IMR-90 (cell line): ENCODE measurements at regions not wholly inside any gene's neighbourhood (a gene's known extent, or its start where the extent isn't known, plus 50 kb on each side); places are given as distances from the start of the nearest gene placed in this dataset.

ENCODE experiments used
- ATAC-seq: fragments of 200-7000 bp; cut with Tn5 transposase; 2 replicates; pipeline ENCODE4 v1.9.1; 2020; ENCODE audit warnings: low read depth, mild to moderate bottlenecking, moderate library complexity
- BruUV-seq: library from RNA; stranded (reverse); fragments of 400-500 nt; replicated peaks from 2 replicates; lab custom pipeline; 2021; lab: Mats Ljungman, UMichigan
- CTCF ChIA-PET: fragments of 300-600 bp; formaldehyde crosslinking; extraction: SDS; loops from one replicate; lab custom pipeline; 2021; ENCODE audit warnings: antibody characterized with exemption; lab: Yijun Ruan, JAX
- POLR2A ChIA-PET: fragments of 300-600 bp; sonication (Branson Sonifier 250); formaldehyde crosslinking; loops from one replicate; lab custom pipeline; 2022; ENCODE audit warnings: antibody characterized with exemption; ENCODE audit not compliant: unreplicated experiment; lab: Charles Lee
- DNase-seq: peaks from one replicate; pipeline ENCODE4 v3.0.0; 2013
- H2AFZ ChIP-seq: replicated peaks from 2 replicates; pipeline ENCODE3; 2013; ENCODE audit warnings: low read length, mild to moderate bottlenecking; ENCODE audit not compliant: poor library complexity
- H2AK5ac ChIP-seq: 2 replicates; pipeline ENCODE4 v1.6.1; 2013; ENCODE audit warnings: low read depth, low read length, inconsistent platforms
- H2AK9ac ChIP-seq: replicated peaks from 2 replicates; pipeline ENCODE3; 2013; ENCODE audit warnings: mild to moderate bottlenecking, low read depth, low read length, moderate library complexity; ENCODE audit not compliant: poor library complexity
- H2BK120ac ChIP-seq: 2 replicates; pipeline ENCODE4 v1.6.1; 2013; ENCODE audit warnings: low read depth, low read length, inconsistent platforms
- H2BK15ac ChIP-seq: 3 replicates; pipeline ENCODE4 v1.6.1; 2013; ENCODE audit warnings: low read depth, low read length, inconsistent platforms
- H2BK20ac ChIP-seq: 2 replicates; pipeline ENCODE4 v1.6.1; 2013; ENCODE audit warnings: low read depth, mild to moderate bottlenecking, inconsistent platforms, low read length, moderate library complexity
- H2BK5ac ChIP-seq: 2 replicates; pipeline ENCODE4 v1.6.1; 2013; ENCODE audit warnings: mild to moderate bottlenecking, low read depth, low read length, inconsistent platforms; ENCODE audit not compliant: poor library complexity, severe bottlenecking
- H3K14ac ChIP-seq: replicated peaks from 2 replicates; pipeline ENCODE4 v1.6.1; 2013; ENCODE audit warnings: low read depth, low read length, inconsistent platforms
- H3K18ac ChIP-seq: 2 replicates; pipeline ENCODE4 v1.6.1; 2013; ENCODE audit warnings: low read depth, low read length, control low read depth
- H3K23ac ChIP-seq: 2 replicates; pipeline ENCODE4 v1.6.1; 2013; ENCODE audit warnings: low read depth, low read length, inconsistent platforms
- H3K27ac ChIP-seq: 2 replicates; pipeline ENCODE4 v1.5.1; 2013; ENCODE audit warnings: mild to moderate bottlenecking, control low read depth, low read length; ENCODE audit not compliant: insufficient read depth
- H3K27me3 ChIP-seq: 2 replicates; pipeline ENCODE4 v1.6.1; 2013; ENCODE audit warnings: low read length; ENCODE audit not compliant: control insufficient read depth, insufficient read depth
- H3K36me3 ChIP-seq: 2 replicates; pipeline ENCODE4 v1.6.1; 2013; ENCODE audit warnings: low read length, mixed read lengths; ENCODE audit not compliant: control insufficient read depth, insufficient read depth
- H3K4ac ChIP-seq: 2 replicates; pipeline ENCODE4 v1.6.1; 2013; ENCODE audit warnings: low read depth, low read length, inconsistent platforms
- H3K4me1 ChIP-seq: 2 replicates; pipeline ENCODE4 v1.6.1; 2013; ENCODE audit warnings: low read length, mixed read lengths; ENCODE audit not compliant: control insufficient read depth, insufficient read depth
- H3K4me2 ChIP-seq: 2 replicates; pipeline ENCODE4 v1.6.1; 2013; ENCODE audit warnings: low read depth, mild to moderate bottlenecking, control low read depth, low read length, moderate library complexity
- H3K4me3 ChIP-seq: 2 replicates; pipeline ENCODE4 v1.5.1; 2013; ENCODE audit warnings: low read depth, mild to moderate bottlenecking, control low read depth, low read length, moderate library complexity; ENCODE audit not compliant: insufficient read depth
- H3K56ac ChIP-seq: 2 replicates; pipeline ENCODE4 v1.6.1; 2013; ENCODE audit warnings: low read length, inconsistent platforms; ENCODE audit not compliant: insufficient read depth; ENCODE audit errors: extremely low read depth
- H3K79me1 ChIP-seq, 2 experiments: 2 replicates each; pipeline ENCODE4 v1.6.1; 2013; ENCODE audit warnings: low read length in 2 of 2, inconsistent platforms in 1 of 2, low read depth in 1 of 2
- H3K9ac ChIP-seq: 2 replicates; pipeline ENCODE4 v1.6.1; 2013; ENCODE audit warnings: low read depth, low read length, control low read depth
- H3K9me1 ChIP-seq: 2 replicates; pipeline ENCODE4 v1.6.1; 2013; ENCODE audit warnings: low read length, inconsistent platforms; ENCODE audit not compliant: insufficient read depth
- H3K9me3 ChIP-seq: 2 replicates; pipeline ENCODE4 v1.6.1; 2013; ENCODE audit warnings: low read length; ENCODE audit not compliant: control insufficient read depth, insufficient read depth
- H4K20me1 ChIP-seq: 2 replicates; pipeline ENCODE4 v1.6.1; 2013; ENCODE audit warnings: low read length, inconsistent platforms; ENCODE audit not compliant: insufficient read depth
- H4K5ac ChIP-seq: 2 replicates; pipeline ENCODE4 v1.6.1; 2013; ENCODE audit warnings: mild to moderate bottlenecking, low read depth, low read length, control low read depth
- H4K8ac ChIP-seq, 2 experiments: 2 replicates each; pipeline ENCODE4 v1.6.1; 2013; ENCODE audit warnings: low read depth in 2 of 2, low read length in 2 of 2, control low read depth in 1 of 2, inconsistent platforms in 1 of 2
- H4K91ac ChIP-seq: 2 replicates; pipeline ENCODE4 v1.6.1; 2013; ENCODE audit warnings: low read depth, low read length, inconsistent platforms; ENCODE audit not compliant: insufficient read depth
- BHLHE40 ChIP-seq: fragments of 150-350 bp; IDR thresholded peaks from 2 replicates; pipeline ENCODE4 v1.6.1; 2016; ENCODE audit warnings: mild to moderate bottlenecking, low read depth, low read length
- CHD1 ChIP-seq: IDR thresholded peaks from 2 replicates; pipeline ENCODE4 v1.6.1; 2012; ENCODE audit warnings: low read depth, low read length, improper control_type of control experiment
- FOS ChIP-seq: fragments of 150-350 bp; IDR thresholded peaks from 2 replicates; pipeline ENCODE4 v1.6.1; 2016; ENCODE audit warnings: low read depth, low read length
- MAFK ChIP-seq: IDR thresholded peaks from 2 replicates; pipeline ENCODE4 v1.6.1; 2012; ENCODE audit warnings: low read depth, low read length, improper control_type of control experiment
- MAZ ChIP-seq: IDR thresholded peaks from 2 replicates; pipeline ENCODE4 v1.6.1; 2012; ENCODE audit warnings: low read depth, mild to moderate bottlenecking, low read length, improper control_type of control experiment, moderate library complexity, borderline replicate concordance
- MXI1 ChIP-seq: IDR thresholded peaks from 2 replicates; pipeline ENCODE4 v1.6.1; 2012; ENCODE audit warnings: low read depth, mild to moderate bottlenecking, low read length, moderate library complexity, borderline replicate concordance
- NFE2L2 ChIP-seq: fragments of 150-350 bp; IDR thresholded peaks from 2 replicates; pipeline ENCODE4 v1.6.1; 2016; ENCODE audit warnings: low read depth, mild to moderate bottlenecking, low read length
- POLR2A ChIP-seq: IDR thresholded peaks from 2 replicates; pipeline ENCODE4 v1.6.1; 2012; ENCODE audit warnings: mild to moderate bottlenecking, low read depth, low read length
- RAD21 ChIP-seq: IDR thresholded peaks from 2 replicates; pipeline ENCODE4 v1.6.1; 2012; ENCODE audit warnings: low read length, improper control_type of control experiment
- RFX5 ChIP-seq: IDR thresholded peaks from 2 replicates; pipeline ENCODE4 v1.8.0; 2012; ENCODE audit warnings: low read depth, mild to moderate bottlenecking, low read length, moderate library complexity
- SMC3 ChIP-seq: fragments of 150-350 bp; IDR thresholded peaks from 2 replicates; pipeline ENCODE4 v1.6.1; 2016; ENCODE audit warnings: low read depth, mild to moderate bottlenecking, antibody characterized with exemption, low read length, moderate library complexity
- WGBS, 2 experiments: methylation state at CpG; one replicate each; pipeline versions ENCODE4 v1.1.5 to v1.1.7; 2013; ENCODE audit warnings: missing lambda C conversion rate in 2 of 2; ENCODE audit not compliant: insufficient read length in 1 of 2; ENCODE audit errors: extremely low coverage in 2 of 2; 5-methylcytosine and 5-hydroxymethylcytosine counted together
- dilution Hi-C: fragments of 300-500 bp; cut with HindIII; formaldehyde crosslinking; loops from one replicate; pipeline ENCODE4 v1.14.3; 2018; ENCODE audit warnings: low sequenced_read_pairs; ENCODE audit not compliant: unreplicated experiment
- in situ Hi-C: fragments of 300-500 bp; cut with MboI; formaldehyde crosslinking; loops from 3 replicates; pipeline ENCODE4 v1.14.3; 2019; ENCODE audit warnings: low sequenced_read_pairs, inconsistent platforms, mixed read lengths
- intact Hi-C: fragments of 100-400 bp; cut with micrococcal nuclease; formaldehyde crosslinking; loops from 2 replicates; pipeline ENCODE4 v1.10.0; 2022
- TF ChIP-seq, protein P1 (sequence below): fragments of 150-350 bp; IDR thresholded peaks from 2 replicates; pipeline ENCODE4 v1.6.1; 2016; ENCODE audit warnings: low read depth, mild to moderate bottlenecking, low read length, moderate library complexity, borderline replicate concordance

DNA sequence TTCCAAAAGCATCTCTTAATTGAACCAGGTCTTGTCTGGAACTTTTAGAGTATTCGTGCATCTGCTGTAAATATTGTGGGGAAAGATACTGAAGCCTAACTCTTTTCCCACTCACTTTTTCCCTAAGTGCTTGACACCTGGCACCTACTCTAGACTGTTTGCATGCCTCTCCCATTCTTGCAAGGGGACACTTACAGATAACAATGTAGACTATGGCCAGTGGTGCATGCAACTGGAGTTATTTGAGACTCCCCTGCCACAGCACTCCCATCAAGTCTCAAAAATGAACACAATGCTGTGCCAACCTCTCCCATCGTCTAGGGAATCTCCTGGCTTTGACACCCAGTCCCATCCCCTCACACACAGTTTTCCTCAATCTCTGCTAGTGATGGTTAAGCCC is 118.6 kb upstream of the ATP1B1 start:
- Histone ChIP-seq H3K4me2 (no peak overlapping the region), H3K79me1 (no peaks in the 10 kb centered on the region), H4K91ac (no peak overlapping the region), H2AK9ac (no peak overlapping the region), H2BK20ac (no peak overlapping the region), H3K27ac (no peak overlapping the region), H2BK15ac (no peak overlapping the region), H3K9ac (no peak overlapping the region), H2BK5ac (no peak overlapping the region), H2AK5ac (no peak overlapping the region), H2AFZ (no peak overlapping the region), H3K4me3 (no peak overlapping the region), H4K20me1 (no peaks in the 10 kb centered on the region), H3K4ac (no peak overlapping the region), H3K18ac (no peak overlapping the region), H3K4me1 (no peaks in the 10 kb centered on the region), H3K9me3 (no peaks in the 10 kb centered on the region), H3K14ac (no peak overlapping the region), H3K27me3 (no peaks in the 10 kb centered on the region), H3K56ac (no peak overlapping the region), H2BK120ac (no peak overlapping the region), H3K9me1 (no peaks in the 10 kb centered on the region), H4K8ac (no peak overlapping the region), H3K23ac (no peak overlapping the region), H4K5ac (no peak overlapping the region), H3K36me3 (no peaks in the 10 kb centered on the region)
- ATAC-seq: no peak
- TF ChIP-seq FOS (no peak), POLR2A (no peak), RFX5 (no peak), BHLHE40 (no peak), MAFK (no peak), MXI1 (no peak), CHD1 (no peak), RAD21 (no peak), MAZ (no peak), SMC3 (no peak), NFE2L2 (no peak)
- TF ChIP-seq, protein P1, sequence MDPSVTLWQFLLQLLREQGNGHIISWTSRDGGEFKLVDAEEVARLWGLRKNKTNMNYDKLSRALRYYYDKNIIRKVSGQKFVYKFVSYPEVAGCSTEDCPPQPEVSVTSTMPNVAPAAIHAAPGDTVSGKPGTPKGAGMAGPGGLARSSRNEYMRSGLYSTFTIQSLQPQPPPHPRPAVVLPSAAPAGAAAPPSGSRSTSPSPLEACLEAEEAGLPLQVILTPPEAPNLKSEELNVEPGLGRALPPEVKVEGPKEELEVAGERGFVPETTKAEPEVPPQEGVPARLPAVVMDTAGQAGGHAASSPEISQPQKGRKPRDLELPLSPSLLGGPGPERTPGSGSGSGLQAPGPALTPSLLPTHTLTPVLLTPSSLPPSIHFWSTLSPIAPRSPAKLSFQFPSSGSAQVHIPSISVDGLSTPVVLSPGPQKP: no peak
- intact Hi-C loops: no loop called here
- dilution Hi-C loops: no loop called here
- ChIA-PET POLR2A (no interaction called here), CTCF (no interaction called here)
- 0% methylated on average over 1 of the region's 2 CpGs; no CpG with 5 or more reads in 1 of the 2 experiments for WGBS, 2 experiments
- no peak for DNase-seq
- in situ Hi-C loops: no loop called here
- no TSS peak for BruUV-seq
